NCI-H2227 (cell line): ENCODE measurements at regions not wholly inside any gene's neighbourhood (a gene's known extent, or its start where the extent isn't known, plus 50 kb on each side); places are given as distances from the start of the nearest gene placed in this dataset.

ENCODE experiments used
- DNase-seq: peaks from one replicate; lab custom pipeline; 2025; ENCODE audit not compliant: unreplicated experiment; lab: John Stamatoyannopoulos, UW

GRCh38 chr1:30819244-30819571, 61.6 kb upstream of the LAPTM5 start:
- DNase-seq: no peak

- DNase-seq: peak; percentile 32
Measured at GRCh38 chr1:30818568-30819243, 61.1 kb upstream of the LAPTM5 start.

GRCh38 chr1:30817548-30817947, 60.0 kb upstream of the LAPTM5 start:
- no peak for DNase-seq

- no peak for DNase-seq
Measured at GRCh38 chr1:30817077-30817438, 59.5 kb upstream of the LAPTM5 start.

- peak; percentile 95 for DNase-seq
Measured at GRCh38 chr1:30816211-30817076, 58.9 kb upstream of the LAPTM5 start.

GRCh38 chr1:30815556-30815955, 58.0 kb upstream of the LAPTM5 start:
- DNase-seq: no peak

- no peak for DNase-seq
Measured at GRCh38 chr1:30814292-30814691, 56.7 kb upstream of the LAPTM5 start.

- no peak for DNase-seq
Measured at GRCh38 chr1:30812076-30812475, 54.5 kb upstream of the LAPTM5 start.

- no peak for DNase-seq
Measured at GRCh38 chr1:30811187-30811586, 53.6 kb upstream of the LAPTM5 start.

- DNase-seq: no peak
Measured at GRCh38 chr1:30810416-30811080, 53.0 kb upstream of the LAPTM5 start.

- DNase-seq: peak; percentile 52
Measured at GRCh38 chr1:30809514-30810263, 52.1 kb upstream of the LAPTM5 start.

- no peak for DNase-seq
Measured at GRCh38 chr1:30808067-30808662, 50.6 kb upstream of the LAPTM5 start.

- DNase-seq: peak; percentile 81
Measured at GRCh38 chr1:30807318-30808066, 49.9 kb upstream of the LAPTM5 start.
